Hematopoietic multipotent progenitor cell treated with erythropoietin and hydrocortisone succinate and interleukin-3 and kit ligand, for 4 days (in vitro differentiated cells): ENCODE measurements at regions not wholly inside any gene's neighbourhood (a gene's known extent, or its start where the extent isn't known, plus 50 kb on each side); places are given as distances from the start of the nearest gene placed in this dataset.
"Not testable (repeated sequence)": the region's sequence is repeated elsewhere in the genome, so short reads cannot be mapped to it uniquely, and the experiment has no call there.

Experiments
- DNase-seq: peaks from one replicate; pipeline ENCODE4 v3.0.0-alpha.2; 2015

DNA sequence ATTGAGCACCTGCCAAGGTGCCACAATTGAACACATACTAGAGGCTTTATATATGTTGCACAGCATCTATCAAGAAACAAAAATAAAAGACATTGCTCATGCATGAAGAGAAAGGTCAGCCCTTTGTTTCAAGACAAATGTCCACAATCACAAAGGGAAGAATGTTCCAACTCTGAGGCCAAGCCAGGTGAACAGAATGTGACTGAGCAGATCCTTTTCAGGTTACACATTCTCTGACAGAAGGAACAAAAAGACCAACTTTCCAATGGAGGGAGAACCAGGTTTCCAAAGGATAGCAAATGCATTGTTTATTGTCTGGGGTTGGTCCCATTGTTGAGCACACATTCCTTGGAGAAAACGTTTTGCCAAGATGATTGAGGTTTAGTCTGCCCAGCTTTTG, 50.2 kb upstream of the FAM174B start:
- no peak for DNase-seq

- DNase-seq, result no peak
Observed at GRCh38 chr15:92706201-92706600, 50.6 kb upstream of the FAM174B start.

- DNase-seq, result no peak
Observed at GRCh38 chr15:92707880-92708551, 52.4 kb upstream of the FAM174B start.

GRCh38 chr15:92708635-92709034, 53.1 kb upstream of the FAM174B start:
- no peak for DNase-seq

GRCh38 chr15:92709110-92709790, 53.7 kb upstream of the FAM174B start:
- DNase-seq, result peak; percentile 62

GRCh38 chr15:92711457-92711831, 55.9 kb upstream of the FAM174B start:
- DNase-seq, result no peak

GRCh38 chr15:92714077-92714476, 58.5 kb upstream of the FAM174B start:
- peak; percentile 42 for DNase-seq

DNA sequence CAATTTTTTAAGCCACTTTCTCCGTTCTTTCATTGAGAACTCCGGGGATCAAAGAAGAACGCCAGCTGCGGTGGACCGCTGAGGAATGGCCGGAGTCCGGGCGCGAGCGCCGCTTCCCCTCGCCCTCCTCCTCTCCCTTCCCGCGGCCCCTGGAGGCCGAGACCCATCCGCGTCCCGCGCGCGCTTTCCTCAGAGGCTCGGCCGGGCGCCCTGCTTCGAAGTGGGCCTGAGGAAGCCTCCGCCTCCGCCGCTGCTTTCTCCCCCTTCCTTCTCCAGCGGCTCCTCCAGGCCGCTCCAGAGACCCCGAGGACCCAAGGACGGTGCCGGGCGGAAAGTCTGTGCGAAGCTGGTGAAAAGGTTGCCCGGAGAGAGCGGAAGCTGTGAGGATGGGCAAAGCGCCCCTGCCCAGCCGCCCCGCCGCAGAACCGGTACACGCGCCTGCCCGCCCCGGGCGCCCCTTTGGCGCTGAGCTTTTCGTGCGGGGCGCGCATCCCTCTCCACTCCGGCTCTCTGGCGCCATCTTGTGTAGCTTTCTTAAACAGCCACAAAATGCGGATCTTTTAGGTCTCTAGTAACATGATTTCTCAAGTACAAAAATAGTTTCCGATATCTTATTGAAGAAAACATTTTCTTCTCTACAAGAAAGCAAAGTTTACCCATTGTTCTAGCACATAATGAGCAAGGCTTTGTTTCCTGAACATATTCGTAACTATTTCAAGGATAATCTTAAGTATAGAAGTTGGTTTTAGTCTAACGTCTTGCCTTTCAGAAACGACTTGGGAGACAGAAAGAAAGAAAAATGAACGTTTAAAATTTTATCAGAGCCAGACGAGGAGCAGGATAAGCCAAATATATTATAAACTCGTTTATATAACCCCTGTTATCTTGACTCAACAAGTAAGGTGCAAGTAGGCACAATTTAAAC, 59.2 kb upstream of the FAM174B start:
- peak; percentile 90 for DNase-seq

DNA sequence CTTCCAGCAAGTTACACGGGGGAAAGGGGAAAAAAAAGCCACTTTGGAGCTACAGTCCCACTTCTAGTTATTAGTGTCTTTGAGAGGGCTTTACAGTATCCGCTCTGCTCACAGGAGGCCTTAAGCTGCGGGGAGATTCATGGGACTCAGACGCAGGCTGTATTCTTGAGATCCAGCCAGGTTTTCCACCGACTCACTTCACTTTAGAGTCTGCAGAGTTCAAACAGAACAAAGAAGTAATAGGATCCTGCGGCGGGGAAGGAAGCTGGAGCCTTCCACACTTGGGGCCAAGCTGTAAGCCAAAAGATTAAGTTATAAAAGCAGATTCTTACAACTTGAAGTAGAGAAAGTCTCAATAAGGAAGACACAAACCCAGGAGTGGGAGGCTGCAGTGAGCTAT, 60.2 kb upstream of the FAM174B start:
- DNase-seq, result no peak

- DNase-seq, result no peak
Observed at GRCh38 chr15:92719021-92719420, 63.4 kb upstream of the FAM174B start.

GRCh38 chr15:92724144-92724543, 68.6 kb upstream of the FAM174B start:
- no peak for DNase-seq

DNA sequence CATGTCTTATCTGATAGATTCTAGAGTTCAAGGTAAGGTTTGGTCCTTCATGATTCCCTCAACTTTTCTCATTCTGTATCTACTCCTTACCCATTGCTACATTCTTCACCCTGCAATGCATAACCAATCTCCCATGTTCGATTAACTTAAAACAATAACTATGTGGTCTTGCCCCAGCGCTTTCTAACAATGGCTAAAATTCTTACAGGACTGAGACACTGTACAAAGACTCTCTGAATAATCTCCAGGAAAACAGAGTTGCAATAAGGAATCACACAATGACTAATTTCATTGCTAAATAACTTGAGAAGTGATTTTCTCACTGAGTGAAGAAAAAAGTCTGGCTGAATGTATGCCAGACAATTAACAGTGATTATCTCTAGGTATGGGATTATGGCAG, 69.6 kb upstream of the FAM174B start:
- DNase-seq, result no peak

- peak; percentile 32 for DNase-seq
Observed at GRCh38 chr15:92728266-92728665, 72.7 kb upstream of the FAM174B start.

DNA sequence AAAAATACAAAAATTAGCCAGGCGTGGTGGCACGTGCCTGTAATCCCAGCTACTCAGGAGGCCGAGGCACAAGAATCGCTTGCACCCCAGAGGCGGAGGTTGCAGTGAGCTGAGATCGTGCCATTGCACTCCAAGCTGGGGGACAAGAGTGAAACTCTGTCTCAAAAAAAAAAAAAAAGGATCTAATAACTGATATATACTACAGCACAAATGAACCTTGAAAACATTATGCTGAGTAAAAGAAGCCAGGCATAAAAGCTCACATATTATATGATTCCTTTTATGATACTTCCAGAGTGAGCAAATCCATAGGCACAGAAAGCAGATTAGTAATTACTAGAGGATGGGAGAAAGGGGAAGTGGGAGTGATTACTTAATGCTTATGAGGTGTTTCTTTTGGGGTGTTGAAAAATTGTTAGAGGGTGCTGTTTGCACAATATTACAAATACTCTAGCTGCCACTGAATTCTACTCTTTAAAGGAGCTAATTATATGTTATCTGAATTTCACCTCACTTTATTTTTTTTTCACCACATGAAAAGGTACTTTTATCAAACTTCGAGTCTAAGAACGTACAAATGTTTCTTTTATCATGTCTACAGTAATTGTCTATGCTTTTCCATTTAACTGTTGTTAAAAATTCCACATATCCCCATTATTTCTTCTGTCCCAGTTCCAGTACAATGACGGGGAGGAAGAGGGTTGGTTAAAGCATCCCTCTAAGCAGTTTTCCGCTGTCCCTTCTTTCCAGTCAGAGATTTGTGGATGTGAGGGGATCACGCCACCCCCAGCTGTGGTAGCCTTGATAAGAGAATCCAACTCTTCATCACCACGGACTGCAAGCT, 77.7 kb upstream of the FAM174B start:
- DNase-seq, result peak; percentile 60

DNA sequence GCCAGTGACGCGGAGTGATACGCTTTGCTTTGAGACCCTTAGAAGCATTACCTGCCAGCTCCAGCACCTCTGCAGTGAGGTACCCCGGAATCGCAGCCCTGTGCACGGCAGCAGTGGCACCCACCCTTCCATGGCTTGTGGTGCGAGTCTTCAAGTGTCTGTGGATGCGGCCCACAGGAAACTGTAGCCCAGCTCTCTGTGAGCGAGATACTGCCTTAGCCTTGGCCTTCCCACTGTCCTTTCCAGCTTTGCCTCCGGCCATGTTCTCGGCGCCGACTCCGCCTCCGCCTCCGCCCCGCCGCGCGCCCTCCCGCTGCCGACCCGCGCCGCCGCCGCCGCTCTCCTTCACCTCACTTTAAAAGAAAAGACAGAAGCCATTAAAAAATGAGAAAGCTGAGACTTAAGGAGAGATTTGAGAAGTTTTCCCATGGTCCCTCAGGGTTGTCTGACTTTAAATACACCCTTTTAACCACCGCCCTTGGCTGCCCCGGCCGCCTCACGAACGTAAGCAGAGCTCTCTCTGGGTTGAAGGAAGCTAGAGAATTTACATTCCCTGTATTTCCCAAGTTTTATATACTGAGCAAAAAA, 78.5 kb upstream of the FAM174B start:
- DNase-seq, result peak; percentile 49

DNA sequence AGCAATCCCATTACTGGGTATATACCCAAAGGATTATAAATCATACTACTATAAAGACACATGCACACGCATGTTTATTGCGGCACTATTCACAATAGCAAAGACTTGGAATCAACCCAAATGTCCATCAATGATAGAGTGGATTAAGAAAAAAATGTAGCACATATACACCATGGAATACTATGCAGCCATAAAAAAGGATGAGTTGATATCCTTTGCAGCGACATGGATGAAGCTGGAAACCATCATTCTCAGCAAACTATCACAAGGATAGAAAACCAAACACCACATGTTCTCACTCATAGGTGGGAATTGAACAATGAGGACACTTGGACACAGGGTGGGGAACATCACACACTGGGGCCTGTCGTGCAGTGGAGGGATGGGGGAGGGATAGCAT, 83.7 kb upstream of the FAM174B start:
- DNase-seq, result not testable (repeated sequence)

GRCh38 chr15:92745845-92746271, 90.3 kb upstream of the FAM174B start:
- no peak for DNase-seq

- DNase-seq, result no peak
Observed at GRCh38 chr15:92747047-92747446, 91.5 kb upstream of the FAM174B start.

GRCh38 chr15:92749216-92749615, 93.6 kb upstream of the FAM174B start:
- DNase-seq, result no peak

DNA sequence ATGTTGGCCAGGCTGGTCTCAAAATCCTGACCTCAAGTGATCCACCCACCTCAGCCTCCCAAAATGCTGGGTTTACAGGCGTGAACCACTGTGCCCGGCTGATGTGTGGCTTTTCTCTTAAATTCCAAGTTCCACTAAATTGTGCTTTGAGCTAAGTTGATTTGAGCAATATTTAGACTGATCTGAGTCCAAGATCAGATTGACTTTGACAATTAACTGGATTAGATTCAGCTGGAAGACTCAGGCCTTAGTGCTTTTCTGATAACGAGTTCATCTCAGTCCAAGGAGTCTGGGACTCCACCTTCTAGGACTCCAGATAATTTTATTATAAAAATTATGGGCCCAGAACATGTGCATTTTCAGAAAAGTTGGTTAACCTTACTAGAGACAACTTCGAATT, 94.4 kb upstream of the FAM174B start:
- DNase-seq, result no peak

GRCh38 chr15:92751528-92751927, 96.0 kb upstream of the FAM174B start:
- DNase-seq, result no peak

GRCh38 chr15:92753591-92753990, 98.0 kb upstream of the FAM174B start:
- DNase-seq, result no peak
